ENCODE measurements at regions not wholly inside any gene's neighbourhood (a gene's known extent, or its start where the extent isn't known, plus 50 kb on each side); places are given as distances from the start of the nearest gene placed in this dataset.

DNA sequence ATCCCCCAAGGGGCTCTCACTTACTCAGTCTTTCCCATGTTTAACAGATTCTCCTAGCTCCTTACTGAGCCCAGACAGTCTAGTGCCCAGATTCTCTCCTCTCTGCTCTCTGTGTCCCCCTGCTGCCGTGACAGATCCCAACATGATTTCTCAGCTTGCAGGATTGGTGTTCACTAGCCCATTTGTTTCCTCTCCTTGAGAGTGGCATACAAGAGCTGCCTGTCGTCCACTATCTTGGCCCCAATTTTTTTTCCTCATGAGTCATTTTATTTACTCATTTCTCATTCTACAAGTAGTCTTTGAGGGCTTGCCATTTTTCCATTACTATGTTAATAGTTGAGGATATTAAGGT is 199.9 kb upstream of the FN1 start:
- TF ChIP-seq EZH2 (IDR thresholded peaks at IDR 0.05; ENCODE audit: insufficient read depth, poor library complexity, severe bottlenecking) (no peak), EZH2phosphoT487 (IDR thresholded peaks at IDR 0.05; ENCODE audit: insufficient read depth, low read depth) (no peak)
